NCI-H226 (cell line): ENCODE measurements at regions not wholly inside any gene's neighbourhood (a gene's known extent, or its start where the extent isn't known, plus 50 kb on each side); places are given as distances from the start of the nearest gene placed in this dataset.

Experiments
- DNase-seq: peaks from one replicate; pipeline ENCODE4 v3.0.0-alpha.2; 2015

DNA sequence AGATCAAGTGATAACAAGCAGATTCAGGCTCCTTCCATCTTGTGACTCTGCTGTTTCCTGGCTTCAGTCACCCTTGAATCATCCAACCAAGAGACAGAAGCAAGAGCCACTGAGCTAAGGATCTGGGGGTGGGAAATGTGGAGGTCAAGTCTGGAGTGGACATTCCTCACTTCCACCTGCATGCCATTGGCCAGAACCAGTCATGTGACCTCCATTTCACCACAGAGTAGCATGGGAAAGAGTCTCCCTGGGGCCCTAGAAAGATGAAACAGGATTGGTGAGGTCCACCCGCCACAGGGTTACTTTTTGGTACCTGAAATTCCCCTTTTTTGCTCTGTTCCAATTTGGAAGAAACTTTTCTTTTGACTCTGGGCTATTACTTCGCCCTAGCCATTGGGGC lies 1006.0 kb upstream of the EEF2KMT start:
- DNase-seq: no peak

DNA sequence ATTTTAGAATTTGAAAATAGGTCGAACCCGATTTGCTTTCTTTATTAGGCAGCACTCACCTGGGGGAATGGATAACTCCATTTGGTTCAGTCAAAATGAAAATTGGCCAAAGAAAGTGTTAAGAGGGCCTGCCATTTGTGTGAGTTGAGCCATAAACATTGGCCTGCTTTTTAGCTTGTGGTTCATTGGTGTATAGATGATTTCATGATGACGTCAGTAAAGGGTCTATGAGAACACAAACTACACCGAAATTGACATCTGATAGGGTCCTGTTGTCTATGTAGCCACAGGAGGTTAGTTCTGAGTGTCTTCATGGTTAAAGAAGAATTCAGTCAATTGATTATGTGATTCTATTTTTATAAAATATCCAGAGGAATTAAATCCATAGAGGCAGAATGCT lies 1001.5 kb upstream of the EEF2KMT start:
- no peak for DNase-seq

- DNase-seq: no peak
These were observed 999.5 kb upstream of the EEF2KMT start for GRCh38 chr16:6096931-6097670.

DNA sequence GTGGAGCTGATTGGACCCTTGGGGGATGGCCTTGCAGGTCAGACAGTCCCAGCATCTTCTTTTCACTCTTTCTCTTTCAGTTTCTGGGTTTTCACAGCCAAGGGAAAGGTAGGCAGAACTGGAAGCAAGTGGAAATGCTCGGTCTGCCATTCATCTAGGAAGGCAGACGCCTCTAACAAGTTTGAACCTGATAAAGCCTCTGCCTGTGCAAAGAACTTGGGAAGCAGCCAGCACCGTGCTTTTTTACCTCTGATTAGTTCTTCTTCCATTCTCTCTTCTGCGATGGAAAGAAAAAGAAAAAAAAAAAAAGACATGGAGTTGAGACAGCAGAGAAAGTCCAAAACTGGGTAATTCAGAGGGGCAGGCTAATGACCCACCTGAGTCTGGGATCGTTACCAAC lies 997.8 kb upstream of the EEF2KMT start:
- DNase-seq: no peak

GRCh38 chr16:6091021-6091420 lies 993.4 kb upstream of the EEF2KMT start:
- DNase-seq: no peak

DNA sequence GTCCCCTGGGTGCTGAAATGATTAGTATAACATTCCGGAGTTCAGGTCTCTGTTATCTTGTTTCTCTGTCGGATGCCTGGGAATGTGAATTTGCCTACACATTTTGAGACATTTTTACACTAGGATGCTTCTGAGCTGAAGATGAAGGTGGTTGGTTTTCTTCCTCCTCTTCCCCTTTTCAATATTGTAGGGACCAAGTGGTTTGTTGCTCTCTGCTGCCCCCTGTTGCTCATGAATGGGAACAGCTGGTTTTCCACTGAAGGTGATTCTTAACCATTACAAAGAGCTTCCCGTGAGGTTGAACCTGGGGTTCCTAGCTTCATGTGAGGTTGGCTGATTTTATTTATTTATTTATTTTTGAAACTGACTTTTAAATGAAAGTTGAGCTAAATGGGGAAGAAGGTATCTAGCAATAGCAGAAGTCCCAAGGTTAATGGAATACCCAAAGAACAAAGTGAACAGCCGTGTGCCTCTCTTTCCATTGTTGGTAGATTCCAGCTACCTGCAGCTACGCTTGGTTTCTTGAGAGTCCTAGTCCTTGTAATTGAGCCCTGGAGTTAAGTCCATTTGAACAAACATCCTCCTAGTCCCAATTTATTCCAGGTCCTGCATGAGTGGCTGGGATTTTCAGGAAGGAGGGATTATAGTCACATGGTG lies 983.9 kb upstream of the EEF2KMT start:
- DNase-seq: no peak

DNA sequence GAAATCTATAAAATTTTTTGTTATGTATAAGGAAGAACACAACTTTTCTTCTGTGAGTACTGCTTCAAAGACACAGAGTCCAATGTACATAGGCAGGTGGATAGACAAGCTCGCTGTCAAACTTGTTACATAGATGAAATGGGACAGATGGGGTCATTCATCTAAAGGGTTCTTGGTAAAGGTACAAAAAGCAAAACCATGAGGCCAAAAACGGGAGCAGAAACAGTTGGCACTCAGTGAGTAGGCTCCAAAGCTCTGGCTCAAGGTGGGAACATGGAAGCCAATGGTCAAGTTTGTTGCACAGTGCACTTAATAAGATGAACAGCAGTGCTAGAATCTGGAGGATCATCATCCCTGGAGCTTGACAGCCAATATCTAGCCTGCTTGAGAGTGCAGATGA lies 979.0 kb upstream of the EEF2KMT start:
- DNase-seq: no peak

GRCh38 chr16:6068063-6068462 lies 970.5 kb upstream of the EEF2KMT start:
- no peak for DNase-seq

DNA sequence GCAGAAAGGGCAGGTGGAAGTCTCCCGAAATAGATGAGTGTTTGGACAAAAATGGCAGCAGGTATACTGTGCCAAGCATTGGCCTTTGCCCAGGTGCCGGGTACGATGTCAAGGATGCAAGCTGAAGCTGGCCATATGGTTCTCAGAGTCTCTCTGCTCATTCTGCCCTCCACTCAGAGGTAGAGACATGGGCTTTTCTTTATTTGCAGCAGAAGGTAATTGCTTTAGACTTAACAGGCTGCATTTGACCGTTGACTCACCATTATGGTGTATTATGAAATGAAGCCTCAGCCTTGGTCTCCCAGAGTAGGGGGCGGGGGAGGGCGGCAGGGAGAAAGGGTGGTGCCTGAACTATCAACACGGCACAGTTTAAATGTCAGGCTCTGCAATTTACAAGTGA lies 969.1 kb upstream of the EEF2KMT start:
- DNase-seq: no peak

- no peak for DNase-seq
These were observed 965.9 kb upstream of the EEF2KMT start for GRCh38 chr16:6063526-6063925.

DNA sequence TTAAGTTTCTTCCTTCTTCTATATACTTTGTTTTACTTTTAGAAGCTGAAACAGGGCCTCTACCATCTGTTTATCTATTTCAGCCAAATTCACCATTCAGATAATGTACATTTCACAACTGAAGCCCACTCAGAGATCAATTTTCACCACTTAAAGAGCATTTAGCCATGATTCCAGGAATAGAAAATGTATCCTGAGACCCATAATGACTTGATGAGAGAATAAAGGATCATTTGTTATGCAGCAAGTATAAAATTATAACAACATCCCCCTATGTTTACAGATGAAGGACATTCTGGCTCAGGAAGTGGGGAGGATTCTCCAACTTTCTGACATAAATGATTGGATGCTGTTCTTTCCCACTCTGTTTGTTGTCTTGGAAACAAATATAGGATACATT lies 962.1 kb upstream of the EEF2KMT start:
- no peak for DNase-seq

DNA sequence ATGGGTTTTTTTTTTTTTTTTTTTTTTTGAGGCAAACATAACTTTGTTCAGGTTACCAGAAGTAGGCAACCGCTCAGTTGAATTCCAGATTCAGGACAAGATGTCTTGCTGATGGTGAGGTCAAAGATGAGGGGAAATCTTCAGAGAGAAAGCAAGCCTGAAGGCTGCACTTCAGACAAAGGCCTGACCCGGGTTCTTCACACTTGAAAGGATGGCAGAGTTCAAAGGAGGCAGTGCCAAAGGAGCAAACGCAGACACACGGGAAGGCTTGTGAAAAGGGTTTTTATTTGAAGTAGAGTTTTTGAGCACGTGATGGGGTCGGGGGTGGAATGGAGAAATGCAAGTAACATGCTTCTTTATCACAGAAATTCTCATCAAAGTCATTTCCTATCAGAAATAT lies 960.2 kb upstream of the EEF2KMT start:
- DNase-seq: no peak

DNA sequence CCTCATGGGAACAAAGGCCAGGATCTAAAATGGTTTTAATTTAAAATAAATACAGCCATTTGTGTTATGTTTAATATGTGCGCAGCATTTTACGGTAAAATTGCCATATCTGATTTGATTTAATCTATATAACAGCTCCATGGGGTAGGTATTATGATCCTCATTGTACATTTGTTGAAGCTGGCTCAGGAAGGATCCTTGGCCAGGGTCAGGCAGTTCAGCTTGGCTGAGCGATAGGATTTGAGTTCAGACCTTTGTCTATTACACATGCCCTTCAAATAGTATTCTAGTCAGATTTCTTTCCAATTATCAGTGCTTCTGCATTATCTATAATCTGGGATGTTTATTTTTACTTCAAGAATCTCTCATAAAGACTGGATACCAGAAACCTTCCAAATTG lies 950.4 kb upstream of the EEF2KMT start:
- no peak for DNase-seq

GRCh38 chr16:6047325-6047724 lies 949.7 kb upstream of the EEF2KMT start:
- DNase-seq: no peak

DNA sequence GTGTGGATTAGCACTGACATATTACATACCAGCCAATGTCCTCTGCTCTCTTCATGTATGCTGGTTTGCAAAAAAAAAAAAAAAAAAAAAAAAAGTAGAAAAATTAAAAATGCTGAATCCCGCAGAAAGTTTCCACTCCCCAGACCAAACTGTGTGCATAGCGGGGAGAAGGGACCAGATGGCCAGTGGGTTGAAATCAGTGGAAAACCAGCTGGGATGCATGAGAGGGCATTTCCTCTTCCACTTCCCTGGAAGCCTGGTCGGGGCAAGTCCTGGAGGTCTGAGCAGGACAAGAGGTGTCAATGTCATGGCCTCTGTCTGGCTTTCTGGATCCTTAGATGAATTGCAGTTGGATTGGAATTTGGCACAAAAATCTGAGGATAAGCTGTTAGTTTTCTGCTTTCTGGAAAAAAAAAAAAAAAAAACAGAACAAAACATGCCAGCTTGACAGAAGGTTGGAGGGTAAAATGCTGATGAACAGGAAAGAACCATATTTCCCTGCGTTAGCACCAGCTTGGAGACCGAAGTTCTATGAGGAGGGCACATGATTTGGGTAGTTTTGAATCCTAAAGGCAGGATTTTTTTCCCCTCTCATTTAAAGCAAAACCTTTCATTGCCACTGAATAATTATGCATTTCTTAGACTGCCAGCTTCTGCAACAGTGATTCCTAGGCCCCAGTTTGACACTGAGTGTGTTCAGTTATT lies 941.5 kb upstream of the EEF2KMT start:
- no peak for DNase-seq

- no peak for DNase-seq
These were observed 937.6 kb upstream of the EEF2KMT start for GRCh38 chr16:6035161-6035560.

- no peak for DNase-seq
These were observed 936.9 kb upstream of the EEF2KMT start for GRCh38 chr16:6034511-6034910.

GRCh38 chr16:6032438-6032837 lies 934.8 kb upstream of the EEF2KMT start:
- no peak for DNase-seq

DNA sequence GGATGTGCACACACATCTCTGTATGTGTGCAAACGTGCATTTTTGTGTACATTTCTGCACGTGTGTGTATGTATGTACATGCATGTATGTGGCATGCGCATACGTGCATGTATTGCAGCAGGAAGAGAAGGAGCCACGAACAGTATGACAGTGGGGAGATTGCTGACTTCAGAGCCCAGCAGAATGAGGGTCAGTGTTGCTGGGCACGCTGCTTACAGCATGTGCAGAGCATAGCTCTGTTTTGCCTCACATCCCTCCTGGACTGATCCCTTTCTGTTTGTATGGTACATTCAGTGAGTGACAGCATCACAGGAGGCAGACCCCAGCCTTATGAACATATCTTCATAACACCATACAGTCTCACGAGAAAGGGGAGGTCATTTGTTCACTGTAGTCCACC lies 934.0 kb upstream of the EEF2KMT start:
- no peak for DNase-seq

DNA sequence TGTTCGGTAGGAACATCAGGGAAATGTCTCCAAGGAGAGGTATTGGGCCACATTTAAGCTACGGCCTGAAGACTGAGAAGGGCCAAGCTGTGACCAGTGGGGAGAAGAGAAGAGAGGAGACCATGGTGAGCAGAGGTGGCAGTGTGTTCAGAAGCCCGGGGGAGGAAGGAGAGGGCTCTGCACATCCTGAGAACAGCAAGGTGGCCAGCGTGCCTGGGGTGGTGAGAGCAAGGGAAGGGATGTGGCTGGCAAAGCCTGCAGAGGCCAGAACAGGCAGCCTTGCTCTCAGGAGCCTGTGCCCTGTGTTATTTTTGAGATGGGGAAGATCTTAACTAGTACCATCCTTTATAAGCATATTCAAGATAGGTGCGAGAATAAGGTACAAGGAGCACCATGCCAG lies 933.5 kb upstream of the EEF2KMT start:
- no peak for DNase-seq

DNA sequence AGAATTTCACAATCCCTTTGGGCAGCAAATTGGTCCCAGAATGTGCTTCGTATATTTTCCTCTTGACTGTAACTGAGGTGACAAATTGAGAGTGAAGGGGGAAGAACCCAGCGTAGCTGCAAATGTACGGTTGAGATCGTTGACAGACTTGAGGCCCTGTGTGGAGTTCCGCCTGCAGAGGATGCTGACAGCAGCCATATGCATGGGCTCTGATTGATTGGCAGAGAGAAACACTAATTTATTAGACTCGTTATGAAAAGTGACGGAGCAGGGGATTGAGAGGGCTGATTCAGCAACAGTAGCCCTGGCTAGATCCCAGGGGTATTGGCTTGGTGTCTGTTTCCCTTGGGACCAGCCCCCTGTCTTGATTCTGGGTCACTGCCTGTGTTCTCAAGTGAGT lies 930.1 kb upstream of the EEF2KMT start:
- DNase-seq: no peak

DNA sequence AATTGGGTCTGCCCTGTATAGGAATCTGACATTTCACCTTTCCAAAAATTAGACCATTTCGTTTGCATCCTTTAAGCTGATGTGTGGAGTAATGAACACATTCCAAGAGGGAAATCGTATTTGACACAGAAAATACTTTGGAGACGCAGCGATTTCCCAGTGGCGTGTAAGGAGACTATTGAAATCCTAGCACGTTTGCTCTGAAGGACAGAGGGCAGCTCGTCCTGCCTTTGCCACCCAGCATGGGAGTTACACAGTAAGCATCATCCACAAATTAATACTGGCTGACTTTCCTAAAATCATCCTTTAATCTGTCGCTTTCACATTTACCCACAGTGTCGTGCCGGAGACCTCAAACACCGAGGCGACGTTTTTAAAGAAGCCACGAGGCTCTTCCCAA lies 925.9 kb upstream of the EEF2KMT start:
- DNase-seq: no peak

DNA sequence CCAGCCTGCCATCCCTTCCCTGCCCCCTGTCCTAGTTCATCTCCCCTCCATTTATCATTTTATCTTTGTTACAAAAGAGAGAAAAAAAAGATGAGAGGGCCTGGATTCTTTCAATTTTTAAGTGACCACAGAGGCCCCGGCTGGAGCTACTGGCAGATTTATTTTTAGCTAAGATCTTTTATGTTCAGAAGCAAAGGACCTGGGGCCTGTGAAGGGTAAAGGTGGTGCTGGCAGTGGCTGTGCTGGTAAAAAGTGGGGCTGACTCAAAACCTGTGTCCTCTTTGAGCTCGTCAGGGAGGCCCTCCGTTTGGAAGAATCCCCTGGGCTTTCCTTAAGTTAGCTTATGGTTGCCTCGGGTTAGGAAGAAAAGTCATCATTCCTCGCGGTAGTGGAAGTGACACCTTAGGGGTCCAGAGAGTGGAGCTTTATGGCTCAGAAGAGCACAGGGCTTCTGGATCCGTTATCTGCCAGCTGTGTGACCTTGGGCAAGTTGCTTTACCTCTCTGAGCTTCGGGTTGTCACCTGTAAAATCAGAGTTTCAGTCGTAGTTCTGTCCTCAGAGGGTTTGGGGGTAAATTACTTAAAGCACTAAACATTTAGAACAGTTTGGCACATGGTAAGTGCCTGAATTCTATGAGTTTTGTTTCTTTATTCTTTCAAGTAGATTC lies 923.8 kb upstream of the EEF2KMT start:
- DNase-seq: no peak
